GM23338 (cell line): ENCODE measurements at regions not wholly inside any gene's neighbourhood (a gene's known extent, or its start where the extent isn't known, plus 50 kb on each side); places are given as distances from the start of the nearest gene placed in this dataset.

ENCODE experiments used
- ATAC-seq: fragments of 200-7000 bp; cut with Tn5 transposase; 3 replicates; pipeline ENCODE4 v1.9.1; 2020
- DNase-seq: peaks from one replicate; pipeline ENCODE4 v3.0.0-alpha.2; 2015; ENCODE audit warnings: low spot score
- H2AFZ ChIP-seq: fragments of 200-600 bp; sonication (generic); 2 replicates; pipeline ENCODE4 v1.8.0; 2016; ENCODE audit warnings: antibody characterized with exemption, mild to moderate bottlenecking, moderate library complexity
- H3F3A ChIP-seq: fragments of 200-600 bp; sonication (generic); replicated peaks from 2 replicates; pipeline ENCODE4 v1.8.0; 2017; ENCODE audit warnings: antibody characterized with exemption, mixed run types, low read depth
- H3K27ac ChIP-seq: fragments of 200-600 bp; sonication (generic); 2 replicates; pipeline ENCODE4 v1.6.1; 2016; ENCODE audit warnings: low read depth
- H3K27me3 ChIP-seq: fragments of 200-600 bp; sonication (generic); 2 replicates; pipeline ENCODE4 v1.8.0; 2016; ENCODE audit warnings: mild to moderate bottlenecking, mixed run types, moderate library complexity; ENCODE audit not compliant: insufficient read depth
- H3K36me3 ChIP-seq: fragments of 200-600 bp; sonication (generic); 2 replicates; pipeline ENCODE4 v1.8.0; 2016; ENCODE audit warnings: mild to moderate bottlenecking; ENCODE audit not compliant: insufficient read depth
- H3K4me1 ChIP-seq: fragments of 200-600 bp; sonication (generic); 2 replicates; pipeline ENCODE4 v1.8.0; 2016; ENCODE audit warnings: mild to moderate bottlenecking, moderate library complexity; ENCODE audit not compliant: insufficient read depth
- H3K4me2 ChIP-seq: fragments of 200-600 bp; sonication (generic); 2 replicates; pipeline ENCODE4 v1.7.1; 2017; ENCODE audit warnings: mixed run types
- H3K4me3 ChIP-seq: fragments of 200-600 bp; sonication (generic); 2 replicates; pipeline ENCODE4 v1.6.1; 2016; ENCODE audit warnings: mixed run types
- H3K79me2 ChIP-seq: fragments of 200-600 bp; sonication (generic); replicated peaks from 2 replicates; pipeline ENCODE4 v1.8.0; 2017; ENCODE audit warnings: mild to moderate bottlenecking; ENCODE audit not compliant: insufficient read depth
- H3K9me2 ChIP-seq: fragments of 200-600 bp; sonication (generic); 2 replicates; pipeline ENCODE4 v1.8.0; 2017; ENCODE audit not compliant: insufficient read depth
- H4K20me1 ChIP-seq: fragments of 200-600 bp; sonication (generic); replicated peaks from 2 replicates; pipeline ENCODE4 v1.8.0; 2017; ENCODE audit warnings: mild to moderate bottlenecking; ENCODE audit not compliant: insufficient read depth
- H3K27ac Mint-ChIP-seq: 2 replicates; pipeline ENCODE4 v1.8.0; 2020; ENCODE audit warnings: inconsistent platforms, mild to moderate bottlenecking, moderate library complexity, mixed read lengths
- H3K27me3 Mint-ChIP-seq: 3 replicates; pipeline ENCODE4 v1.8.0; 2022; ENCODE audit warnings: low read depth, mild to moderate bottlenecking, moderate library complexity, mixed read lengths, inconsistent platforms; ENCODE audit not compliant: insufficient read depth, poor library complexity
- H3K36me3 Mint-ChIP-seq: 3 replicates; pipeline ENCODE4 v1.8.0; 2021; ENCODE audit warnings: low read depth, mild to moderate bottlenecking, inconsistent platforms, moderate library complexity, mixed read lengths
- H3K4me1 Mint-ChIP-seq: 3 replicates; pipeline ENCODE4 v1.8.0; 2020; ENCODE audit warnings: mild to moderate bottlenecking, inconsistent platforms, mixed read lengths
- H3K4me3 Mint-ChIP-seq: 3 replicates; pipeline ENCODE4 v1.8.0; 2021; ENCODE audit warnings: moderate library complexity, mild to moderate bottlenecking, inconsistent platforms, mixed read lengths
- H3K9me3 Mint-ChIP-seq: 3 replicates; pipeline ENCODE4 v1.8.0; 2020; ENCODE audit warnings: moderate library complexity, mild to moderate bottlenecking, inconsistent platforms, mixed read lengths
- CREB1 ChIP-seq: fragments of 250-450 bp; sonication (Bioruptor Pico); IDR thresholded peaks from 2 replicates; pipeline ENCODE4 v1.5.0; 2020; ENCODE audit warnings: low read depth, mild to moderate bottlenecking, moderate library complexity
- CTCF ChIP-seq, 2 experiments: fragments of 200-600 bp in 1 of 2; sonication (generic) in 1 of 2; conservative IDR thresholded peaks; 2 replicates each; pipeline versions ENCODE4 v1.5.1 to v1.6.1; 2016 to 2017; ENCODE audit warnings: antibody characterized with exemption in 2 of 2, low read depth in 2 of 2, mild to moderate bottlenecking in 2 of 2, moderate library complexity in 1 of 2
- ETS1 ChIP-seq: IDR thresholded peaks from 2 replicates; pipeline ENCODE4 v1.6.1; 2016; ENCODE audit warnings: antibody characterized with exemption
- EZH2 ChIP-seq: fragments of 200-600 bp; sonication (generic); IDR thresholded peaks from one replicate; pipeline ENCODE4 v1.8.0; 2017; ENCODE audit warnings: antibody characterized with exemption, mild to moderate bottlenecking, low read depth; ENCODE audit not compliant: unreplicated experiment
- EZH2phosphoT487 ChIP-seq: fragments of 200-600 bp; sonication (generic); IDR thresholded peaks from one replicate; pipeline ENCODE4 v1.8.1; 2018; ENCODE audit warnings: antibody characterized with exemption; ENCODE audit not compliant: unreplicated experiment
- JUNB ChIP-seq: IDR thresholded peaks from one replicate; pipeline ENCODE4 v1.6.1; 2016; ENCODE audit warnings: antibody characterized with exemption; ENCODE audit not compliant: unreplicated experiment
- NANOG ChIP-seq: IDR thresholded peaks from 2 replicates; pipeline ENCODE4 v1.6.1; 2016; ENCODE audit warnings: antibody characterized with exemption, borderline replicate concordance
- POLR2AphosphoS5 ChIP-seq: IDR thresholded peaks from 2 replicates; pipeline ENCODE4 v1.6.1; 2016; ENCODE audit warnings: antibody characterized with exemption, low read depth
- REST ChIP-seq: IDR thresholded peaks from one replicate; pipeline ENCODE4 v1.6.1; 2018; ENCODE audit warnings: antibody characterized with exemption; ENCODE audit not compliant: unreplicated experiment
- STAT1 ChIP-seq: IDR thresholded peaks from one replicate; pipeline ENCODE4 v1.6.1; 2016; ENCODE audit warnings: antibody characterized with exemption; ENCODE audit not compliant: unreplicated experiment
- ZNF114 ChIP-seq: fragments of 250-450 bp; sonication (Bioruptor Pico); IDR thresholded peaks from 2 replicates; pipeline ENCODE4 v1.5.0; 2020; ENCODE audit warnings: mild to moderate bottlenecking, moderate library complexity
- ZNF331 ChIP-seq: fragments of 250-450 bp; sonication (Bioruptor Pico); IDR thresholded peaks from 2 replicates; pipeline ENCODE4 v1.5.0; 2020; ENCODE audit warnings: low read depth, mild to moderate bottlenecking, moderate library complexity
- TF ChIP-seq, protein P1 (sequence below): fragments of 250-450 bp; sonication (Bioruptor Pico); IDR thresholded peaks from 2 replicates; pipeline ENCODE4 v1.5.0; 2020; ENCODE audit warnings: mild to moderate bottlenecking, moderate library complexity

DNA sequence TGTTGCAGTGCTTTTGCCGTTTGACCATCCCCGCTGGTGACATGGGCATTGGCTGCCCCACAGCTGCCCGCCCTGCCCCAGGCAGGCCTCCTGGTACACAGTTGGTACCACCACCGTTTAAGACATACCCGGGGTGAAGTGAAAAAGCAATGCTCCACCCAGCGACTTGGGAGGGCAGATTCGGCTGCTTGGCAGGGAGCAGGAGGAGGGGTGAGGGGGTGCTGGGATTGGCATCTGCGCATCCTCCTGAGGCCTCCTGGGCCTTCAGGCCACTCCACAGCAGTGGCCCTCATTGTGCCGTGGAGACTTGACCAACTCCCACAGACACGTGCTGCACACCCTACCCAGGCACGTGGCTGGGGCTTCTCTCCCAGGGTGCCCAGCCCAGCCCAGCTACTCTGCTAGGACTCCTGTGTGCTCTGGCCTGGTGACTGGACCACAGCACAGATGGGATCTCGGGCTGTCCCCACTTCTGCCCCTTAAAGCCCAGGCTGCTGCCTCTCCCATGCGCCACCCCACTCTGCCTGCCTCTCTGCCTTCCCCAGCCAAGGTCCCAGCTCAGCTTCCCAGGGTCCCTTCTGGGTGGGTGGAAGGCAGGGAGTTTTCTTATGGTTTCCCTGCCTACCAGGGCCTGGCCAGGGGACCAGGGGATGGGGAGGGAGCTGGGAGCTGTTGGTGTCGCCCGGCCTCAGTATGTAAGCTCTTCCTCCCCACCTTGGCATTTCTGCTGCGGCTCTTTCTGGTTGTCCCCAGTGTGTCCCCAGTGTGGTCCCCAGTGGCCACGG lies 157.0 kb upstream of the HS6ST1 start:
- no peak overlapping the region for H2AFZ ChIP-seq

More for the DNA sequence above, 157.0 kb upstream of the HS6ST1 start:
- no peaks in the 10 kb centered on the region for H3K36me3 ChIP-seq
- no peak overlapping the region for H3K4me3 ChIP-seq
- H3K27ac Mint-ChIP-seq, result no peak overlapping the region
- H3K9me3 Mint-ChIP-seq, result peaks cover 16% of the 10 kb centered on the region
- H3F3A ChIP-seq, result no peaks in the 10 kb centered on the region
- no peak for ATAC-seq
- DNase-seq, result no peak
- no peak overlapping the region for H3K27ac ChIP-seq
- no peaks in the 10 kb centered on the region for H3K4me1 ChIP-seq
- no peak overlapping the region for H3K4me2 ChIP-seq
- peaks cover 5% of the 10 kb centered on the region; the same call in 1 of the 3 replicates for H3K4me1 Mint-ChIP-seq
- peaks cover 11% of the 10 kb centered on the region for H3K36me3 Mint-ChIP-seq
- H3K4me3 Mint-ChIP-seq, result no peak overlapping the region
- 0 out of 2 replicates have a peak, but pooled peaks cover 6% of the 10 kb centered on the region for H3K9me2 ChIP-seq
- H3K27me3 ChIP-seq, result no peaks in the 10 kb centered on the region
- TF ChIP-seq POLR2AphosphoS5, result no peak
- no peak for TF ChIP-seq CTCF (conservative IDR thresholded peaks at IDR 0.05; ENCODE audit: low read depth in 2 of 2)
- TF ChIP-seq REST, result no peak
- no peak for TF ChIP-seq ZNF331
- TF ChIP-seq STAT1, result no peak
- TF ChIP-seq, protein P1, sequence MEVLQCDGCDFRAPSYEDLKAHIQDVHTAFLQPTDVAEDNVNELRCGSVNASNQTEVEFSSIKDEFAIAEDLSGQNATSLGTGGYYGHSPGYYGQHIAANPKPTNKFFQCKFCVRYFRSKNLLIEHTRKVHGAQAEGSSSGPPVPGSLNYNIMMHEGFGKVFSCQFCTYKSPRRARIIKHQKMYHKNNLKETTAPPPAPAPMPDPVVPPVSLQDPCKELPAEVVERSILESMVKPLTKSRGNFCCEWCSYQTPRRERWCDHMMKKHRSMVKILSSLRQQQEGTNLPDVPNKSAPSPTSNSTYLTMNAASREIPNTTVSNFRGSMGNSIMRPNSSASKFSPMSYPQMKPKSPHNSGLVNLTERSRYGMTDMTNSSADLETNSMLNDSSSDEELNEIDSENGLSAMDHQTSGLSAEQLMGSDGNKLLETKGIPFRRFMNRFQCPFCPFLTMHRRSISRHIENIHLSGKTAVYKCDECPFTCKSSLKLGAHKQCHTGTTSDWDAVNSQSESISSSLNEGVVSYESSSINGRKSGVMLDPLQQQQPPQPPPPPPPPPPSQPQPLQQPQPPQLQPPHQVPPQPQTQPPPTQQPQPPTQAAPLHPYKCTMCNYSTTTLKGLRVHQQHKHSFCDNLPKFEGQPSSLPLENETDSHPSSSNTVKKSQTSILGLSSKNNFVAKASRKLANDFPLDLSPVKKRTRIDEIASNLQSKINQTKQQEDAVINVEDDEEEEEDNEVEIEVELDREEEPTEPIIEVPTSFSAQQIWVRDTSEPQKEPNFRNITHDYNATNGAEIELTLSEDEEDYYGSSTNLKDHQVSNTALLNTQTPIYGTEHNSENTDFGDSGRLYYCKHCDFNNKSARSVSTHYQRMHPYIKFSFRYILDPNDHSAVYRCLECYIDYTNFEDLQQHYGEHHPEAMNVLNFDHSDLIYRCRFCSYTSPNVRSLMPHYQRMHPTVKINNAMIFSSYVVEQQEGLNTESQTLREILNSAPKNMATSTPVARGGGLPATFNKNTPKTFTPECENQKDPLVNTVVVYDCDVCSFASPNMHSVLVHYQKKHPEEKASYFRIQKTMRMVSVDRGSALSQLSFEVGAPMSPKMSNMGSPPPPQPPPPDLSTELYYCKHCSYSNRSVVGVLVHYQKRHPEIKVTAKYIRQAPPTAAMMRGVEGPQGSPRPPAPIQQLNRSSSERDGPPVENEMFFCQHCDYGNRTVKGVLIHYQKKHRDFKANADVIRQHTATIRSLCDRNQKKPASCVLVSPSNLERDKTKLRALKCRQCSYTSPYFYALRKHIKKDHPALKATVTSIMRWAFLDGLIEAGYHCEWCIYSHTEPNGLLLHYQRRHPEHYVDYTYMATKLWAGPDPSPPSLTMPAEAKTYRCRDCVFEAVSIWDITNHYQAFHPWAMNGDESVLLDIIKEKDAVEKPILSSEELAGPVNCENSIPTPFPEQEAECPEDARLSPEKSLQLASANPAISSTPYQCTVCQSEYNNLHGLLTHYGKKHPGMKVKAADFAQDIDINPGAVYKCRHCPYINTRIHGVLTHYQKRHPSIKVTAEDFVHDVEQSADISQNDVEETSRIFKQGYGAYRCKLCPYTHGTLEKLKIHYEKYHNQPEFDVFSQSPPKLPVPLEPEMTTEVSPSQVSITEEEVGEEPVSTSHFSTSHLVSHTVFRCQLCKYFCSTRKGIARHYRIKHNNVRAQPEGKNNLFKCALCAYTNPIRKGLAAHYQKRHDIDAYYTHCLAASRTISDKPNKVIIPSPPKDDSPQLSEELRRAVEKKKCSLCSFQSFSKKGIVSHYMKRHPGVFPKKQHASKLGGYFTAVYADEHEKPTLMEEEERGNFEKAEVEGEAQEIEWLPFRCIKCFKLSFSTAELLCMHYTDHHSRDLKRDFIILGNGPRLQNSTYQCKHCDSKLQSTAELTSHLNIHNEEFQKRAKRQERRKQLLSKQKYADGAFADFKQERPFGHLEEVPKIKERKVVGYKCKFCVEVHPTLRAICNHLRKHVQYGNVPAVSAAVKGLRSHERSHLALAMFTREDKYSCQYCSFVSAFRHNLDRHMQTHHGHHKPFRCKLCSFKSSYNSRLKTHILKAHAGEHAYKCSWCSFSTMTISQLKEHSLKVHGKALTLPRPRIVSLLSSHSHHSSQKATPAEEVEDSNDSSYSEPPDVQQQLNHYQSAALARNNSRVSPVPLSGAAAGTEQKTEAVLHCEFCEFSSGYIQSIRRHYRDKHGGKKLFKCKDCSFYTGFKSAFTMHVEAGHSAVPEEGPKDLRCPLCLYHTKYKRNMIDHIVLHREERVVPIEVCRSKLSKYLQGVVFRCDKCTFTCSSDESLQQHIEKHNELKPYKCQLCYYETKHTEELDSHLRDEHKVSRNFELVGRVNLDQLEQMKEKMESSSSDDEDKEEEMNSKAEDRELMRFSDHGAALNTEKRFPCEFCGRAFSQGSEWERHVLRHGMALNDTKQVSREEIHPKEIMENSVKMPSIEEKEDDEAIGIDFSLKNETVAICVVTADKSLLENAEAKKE (CRISPR knock-in tag), result no peak
- no peak for TF ChIP-seq ZNF114 (CRISPR knock-in tag)
- TF ChIP-seq EZH2, result no peak
- no peak for TF ChIP-seq ETS1
- TF ChIP-seq CREB1 (CRISPR knock-in tag), result no peak
- TF ChIP-seq NANOG, result no peak
- no peak for TF ChIP-seq JUNB
- TF ChIP-seq EZH2phosphoT487, result no peak
- H3K79me2 ChIP-seq, result no peaks in the 10 kb centered on the region
- no peaks in the 10 kb centered on the region for H4K20me1 ChIP-seq
- peaks cover 8% of the 10 kb centered on the region for H3K27me3 Mint-ChIP-seq
